ENCODE measurements at regions not wholly inside any gene's neighbourhood (a gene's known extent, or its start where the extent isn't known, plus 50 kb on each side); places are given as distances from the start of the nearest gene placed in this dataset.

DNA sequence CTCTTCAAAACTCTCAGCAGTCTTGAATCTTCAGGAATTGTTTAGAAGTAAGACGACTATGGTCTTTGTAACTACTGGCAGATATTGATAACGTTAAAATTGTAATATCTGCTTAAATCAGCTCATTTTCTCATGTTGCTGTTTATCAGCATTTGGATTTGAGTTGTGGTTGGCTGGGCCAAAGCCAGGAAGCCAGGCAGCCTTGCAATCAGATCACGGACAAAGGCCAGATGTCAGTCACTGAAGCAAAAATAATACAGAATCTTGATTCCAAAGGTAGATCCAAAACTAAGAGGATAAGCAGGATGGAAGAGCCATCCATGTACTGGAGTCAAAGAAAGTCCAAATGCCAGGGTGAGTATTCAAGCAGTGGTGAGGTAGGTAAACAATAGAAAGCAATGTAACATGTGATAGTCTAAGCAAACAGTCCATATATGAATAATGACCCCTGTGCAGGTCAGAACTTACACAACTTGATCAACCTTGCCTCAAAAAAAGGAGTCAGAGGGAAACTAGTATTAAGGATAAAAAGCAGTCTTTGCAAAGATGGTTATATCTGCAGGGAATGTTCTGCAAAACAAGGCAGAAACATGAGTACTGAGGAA lies 95.8 kb upstream of the RAP1B start:
- no peak overlapping the region for H3K4me3 ChIP-seq
- no peak overlapping the region for H3K27ac ChIP-seq
- no peaks in the 10 kb centered on the region for H3K4me1 ChIP-seq (replicated peaks in 1 of 2)
- ATAC-seq (replicated peaks in 6 of 8) = no peak
- WGBS, 10 experiments = 76 to 100% (median 83%) methylated on average over 1 to 3 of the region's 3 CpGs; no CpG with 5 or more reads in 3 of the 10 experiments
- in situ Hi-C loops (cut with MboI; ENCODE audit: low pct_unique_long_range_greater_than_20kb in 2 of 9, low sequenced_read_pairs in 9 of 9, unreplicated experiment in 9 of 9) = no loop called here

DNA sequence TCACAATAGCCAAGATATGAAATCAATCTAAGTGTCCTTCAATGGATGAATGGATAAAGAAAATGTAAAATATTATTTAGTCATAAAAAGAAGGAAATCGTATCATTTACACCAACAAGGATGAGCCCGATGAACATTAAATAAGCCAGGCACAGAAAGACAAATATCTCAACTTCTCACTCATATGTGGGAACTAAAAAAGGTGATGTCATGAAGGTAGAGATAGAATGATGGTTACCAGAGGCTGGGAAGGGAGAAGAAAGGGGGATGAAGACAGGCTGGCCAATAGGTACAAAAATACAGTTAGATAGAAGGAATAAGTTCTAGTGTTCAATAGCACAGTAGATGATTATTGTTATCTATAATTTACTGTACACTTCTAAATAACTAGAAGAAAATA lies 94.9 kb upstream of the RAP1B start:
- H3K4me1 ChIP-seq (replicated peaks in 1 of 2) = no peaks in the 10 kb centered on the region
- H3K27ac ChIP-seq = no peak overlapping the region
- in situ Hi-C loops (cut with MboI; ENCODE audit: low pct_unique_long_range_greater_than_20kb in 2 of 9, low sequenced_read_pairs in 9 of 9, unreplicated experiment in 9 of 9) = no loop called here
- no peak overlapping the region for H3K4me3 ChIP-seq
- WGBS, 10 experiments = 70 to 100% (median 92%) methylated on average over 2 of the region's 2 CpGs
- ATAC-seq (replicated peaks in 6 of 8) = no peak

DNA sequence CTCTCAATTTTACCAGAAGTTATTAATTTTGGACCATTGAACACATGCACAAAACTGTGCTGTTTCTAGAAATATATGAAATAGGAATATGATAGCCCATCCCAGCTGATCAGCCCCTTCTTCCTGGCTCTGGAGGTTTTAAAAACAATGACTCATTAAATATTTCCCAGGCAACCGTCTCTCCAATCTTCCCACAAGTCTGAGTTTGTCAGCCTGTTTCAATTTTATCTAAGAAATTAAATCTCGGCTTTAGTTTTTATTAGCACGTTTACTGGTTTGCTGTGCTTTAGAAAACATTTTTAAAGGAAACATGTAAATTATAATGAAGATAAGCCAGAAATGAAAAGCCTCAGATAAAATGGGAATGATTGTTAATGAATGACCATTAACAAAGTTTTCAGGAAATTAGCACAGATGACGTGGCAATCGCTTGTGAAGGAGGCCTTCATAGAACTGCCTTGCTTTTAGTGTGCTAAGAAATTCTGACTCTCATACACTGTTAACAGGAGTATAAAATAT lies 89.3 kb upstream of the RAP1B start:
- in situ Hi-C loops (cut with MboI; ENCODE audit: low pct_unique_long_range_greater_than_20kb in 2 of 9, low sequenced_read_pairs in 9 of 9, unreplicated experiment in 9 of 9) = no loop called here
- peak in 4 of 8 experiments; percentile 37 to 96 (median 68) for ATAC-seq (replicated peaks in 6 of 8)
- Histone ChIP-seq H3K27ac (no peak overlapping the region), H3K4me3 (no peak overlapping the region), H3K4me1 (replicated peaks in 1 of 2) (no peaks in the 10 kb centered on the region)
- WGBS, 10 experiments = 0 to 90% (median 74%) methylated on average over 4 to 5 of the region's 5 CpGs; no CpG with 5 or more reads in 1 of the 10 experiments

DNA sequence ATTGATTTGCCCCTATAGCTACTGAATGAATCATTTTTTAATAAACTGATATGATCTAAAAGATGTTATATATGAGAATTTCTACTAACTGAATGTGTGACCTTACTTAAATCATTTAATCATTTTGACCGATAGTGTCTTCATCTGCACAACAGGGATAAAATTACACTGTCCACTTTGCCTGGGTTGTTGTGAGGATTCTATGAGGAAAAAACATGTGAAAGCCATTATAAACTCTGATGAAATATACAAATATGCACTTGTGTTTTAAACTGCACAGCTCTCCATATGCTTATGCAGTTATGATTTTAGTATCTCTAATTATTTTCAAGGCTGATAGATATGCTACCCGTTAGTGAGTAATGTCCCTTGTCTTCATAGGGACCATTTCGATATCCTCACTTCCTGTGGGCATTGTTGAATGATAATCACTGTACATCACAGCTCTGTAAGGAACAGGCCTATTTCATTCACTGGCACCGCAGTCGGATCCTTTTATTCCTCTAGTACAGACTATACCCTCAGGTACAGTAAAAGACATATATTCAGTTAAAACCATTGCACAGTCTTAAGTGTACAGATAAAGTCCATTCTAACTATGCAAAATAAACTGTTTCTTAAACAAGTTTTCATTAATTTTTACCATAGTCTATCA lies 88.7 kb upstream of the RAP1B start:
- Histone ChIP-seq H3K27ac (no peak overlapping the region), H3K4me1 (replicated peaks in 1 of 2) (no peaks in the 10 kb centered on the region), H3K4me3 (no peak overlapping the region)
- in situ Hi-C loops (cut with MboI; ENCODE audit: low pct_unique_long_range_greater_than_20kb in 2 of 9, low sequenced_read_pairs in 9 of 9, unreplicated experiment in 9 of 9) = no loop called here
- ATAC-seq (replicated peaks in 6 of 8) = peak in 4 of 8 experiments; percentile 9 to 34 (median 28)
- 27 to 94% (median 76%) methylated on average over 2 to 5 of the region's 5 CpGs; no CpG with 5 or more reads in 3 of the 10 experiments for WGBS, 10 experiments

DNA sequence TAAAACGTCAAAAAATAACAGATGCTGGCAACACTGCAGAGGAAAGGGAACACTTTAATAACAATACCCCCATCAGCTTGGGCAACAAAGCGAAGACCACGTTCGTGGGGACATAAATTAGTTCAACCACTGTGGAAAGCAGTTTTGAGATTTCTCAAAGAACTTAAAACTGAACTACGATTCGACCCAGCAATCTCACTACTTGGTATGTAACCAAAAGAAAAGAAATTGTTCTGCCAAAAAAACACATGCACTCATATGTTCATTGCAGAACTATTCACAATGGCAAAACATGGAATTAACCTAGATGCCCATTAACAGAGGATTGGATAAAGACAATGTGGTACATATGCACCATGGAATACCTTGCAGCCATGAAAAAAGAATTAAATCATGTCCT lies 81.2 kb upstream of the RAP1B start:
- Histone ChIP-seq H3K27ac (no peak overlapping the region), H3K4me1 (replicated peaks in 1 of 2) (no peaks in the 10 kb centered on the region), H3K4me3 (no peak overlapping the region)
- in situ Hi-C loops (cut with MboI; ENCODE audit: low pct_unique_long_range_greater_than_20kb in 2 of 9, low sequenced_read_pairs in 9 of 9, unreplicated experiment in 9 of 9) = no loop called here
- 0 to 100% (median 82%) methylated on average over 1 to 6 of the region's 6 CpGs for WGBS, 10 experiments
- ATAC-seq (replicated peaks in 6 of 8) = no peak

DNA sequence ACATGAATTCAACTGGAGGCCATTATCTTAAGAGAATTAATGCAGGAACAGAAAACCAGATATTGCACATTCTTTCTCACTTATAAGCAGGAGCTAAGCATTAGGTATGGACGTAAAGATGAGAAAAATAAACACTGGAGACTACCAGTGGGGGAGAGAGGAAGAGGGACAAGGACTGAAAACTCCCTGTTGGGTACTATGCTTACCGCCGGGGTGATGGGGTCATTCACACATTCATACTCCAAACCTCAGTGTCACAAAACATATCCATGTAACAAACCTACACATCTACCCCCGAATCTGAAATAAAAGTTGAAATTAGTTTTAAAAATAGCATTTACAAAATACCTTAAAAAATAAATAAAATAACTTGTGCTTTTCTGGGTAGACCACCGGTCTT lies 80.8 kb upstream of the RAP1B start:
- ATAC-seq (replicated peaks in 6 of 8) = no peak
- 72 to 100% (median 86%) methylated on average over 1 to 5 of the region's 5 CpGs for WGBS, 10 experiments

DNA sequence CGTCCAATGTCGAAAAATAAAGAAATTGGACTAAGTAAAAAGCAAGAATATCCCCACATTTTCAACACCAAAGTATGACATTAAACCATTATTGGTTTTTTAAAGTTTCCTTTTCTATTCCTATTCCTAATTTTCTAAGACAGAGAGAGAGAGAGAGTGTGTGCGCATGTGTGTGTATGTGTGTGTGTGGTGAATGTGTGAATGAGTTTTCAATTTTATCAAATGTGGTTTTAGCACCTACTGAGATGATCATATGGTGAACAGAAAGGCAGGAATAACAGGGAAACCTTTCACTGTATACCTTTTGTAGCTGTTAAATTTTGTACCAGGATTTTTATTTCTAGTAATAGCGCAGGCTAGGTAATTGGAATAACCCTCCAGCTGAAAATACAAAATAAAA lies 80.4 kb upstream of the RAP1B start:
- no peak for ATAC-seq (replicated peaks in 6 of 8)
- Histone ChIP-seq H3K27ac (no peak overlapping the region), H3K4me1 (replicated peaks in 1 of 2) (no peaks in the 10 kb centered on the region), H3K4me3 (no peak overlapping the region)
- in situ Hi-C loops (cut with MboI; ENCODE audit: low pct_unique_long_range_greater_than_20kb in 2 of 9, low sequenced_read_pairs in 9 of 9, unreplicated experiment in 9 of 9) = no loop called here
- WGBS, 10 experiments = 80 to 100% (median 94%) methylated on average over 1 to 4 of the region's 4 CpGs

More for the DNA sequence above, 80.8 kb upstream of the RAP1B start:
- H3K4me1 ChIP-seq (replicated peaks in 1 of 2) = no peaks in the 10 kb centered on the region
- H3K27ac ChIP-seq = no peak overlapping the region
- in situ Hi-C loops (cut with MboI; ENCODE audit: low pct_unique_long_range_greater_than_20kb in 2 of 9, low sequenced_read_pairs in 9 of 9, unreplicated experiment in 9 of 9) = no loop called here
- H3K4me3 ChIP-seq = no peak overlapping the region

DNA sequence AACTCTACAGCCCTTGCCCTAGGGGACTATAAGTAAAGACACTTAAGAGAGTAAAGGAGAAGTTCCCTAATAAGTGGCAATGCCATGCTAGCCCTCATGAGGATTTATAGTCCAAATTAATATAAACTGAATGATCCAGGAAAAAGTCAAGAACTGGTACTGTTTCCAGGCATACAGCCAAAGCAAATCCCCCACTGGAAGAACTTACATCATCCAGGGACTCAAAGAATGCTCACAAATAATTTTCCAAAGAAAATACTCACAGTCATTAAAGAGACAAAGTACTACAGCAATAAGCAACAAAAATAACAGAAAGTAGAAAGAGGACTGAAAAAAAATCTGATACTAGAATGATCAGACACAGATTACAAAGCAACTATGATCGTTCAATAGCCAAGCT lies 79.7 kb upstream of the RAP1B start:
- no peak overlapping the region for H3K4me3 ChIP-seq
- H3K27ac ChIP-seq = no peak overlapping the region
- ATAC-seq (replicated peaks in 6 of 8) = peak in 1 of 8 experiments; percentile 19
- in situ Hi-C loops (cut with MboI; ENCODE audit: low pct_unique_long_range_greater_than_20kb in 2 of 9, low sequenced_read_pairs in 9 of 9, unreplicated experiment in 9 of 9) = no loop called here
- H3K4me1 ChIP-seq (replicated peaks in 1 of 2) = no peaks in the 10 kb centered on the region
- 0 to 100% (median 71%) methylated on average over 1 of the region's 1 CpG; no CpG with 5 or more reads in 3 of the 10 experiments for WGBS, 10 experiments

DNA sequence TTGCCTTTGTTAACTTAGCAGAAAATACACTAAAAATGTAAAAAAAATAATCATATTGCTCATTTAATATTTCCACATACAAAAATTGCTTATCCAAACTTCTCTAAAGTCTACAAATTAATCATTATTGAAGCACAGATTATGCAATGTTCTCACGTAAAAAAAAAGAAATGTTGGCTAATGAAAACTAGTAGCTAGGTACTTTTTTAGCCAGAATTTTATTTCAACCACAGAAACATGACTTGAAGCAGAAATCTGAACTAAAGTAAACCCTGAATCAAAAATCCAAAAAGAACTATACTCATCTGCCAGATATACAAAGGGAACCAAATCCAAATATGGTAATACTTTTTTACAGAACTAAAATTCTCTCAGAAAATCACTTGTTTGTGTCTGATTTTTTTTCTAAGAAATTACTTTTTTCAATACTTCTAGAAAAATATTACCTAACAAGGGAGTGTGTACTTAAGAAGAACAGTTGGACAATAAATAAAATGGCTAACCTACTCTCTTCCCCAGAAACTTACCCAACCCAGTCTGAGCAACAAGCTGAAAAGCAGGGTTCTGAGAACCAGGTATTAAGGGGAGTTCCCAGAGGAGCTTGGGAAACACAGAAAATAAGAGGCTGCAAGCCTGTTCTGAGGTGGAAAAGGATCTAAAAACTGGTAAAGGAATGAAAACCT lies 78.4 kb upstream of the RAP1B start:
- no peak overlapping the region for H3K27ac ChIP-seq
- in situ Hi-C loops (cut with MboI; ENCODE audit: low pct_unique_long_range_greater_than_20kb in 2 of 9, low sequenced_read_pairs in 9 of 9, unreplicated experiment in 9 of 9) = no loop called here
- H3K4me3 ChIP-seq = no peak overlapping the region
- ATAC-seq (replicated peaks in 6 of 8) = no peak
- WGBS, 10 experiments = 13 to 100% (median 89%) methylated on average over 1 of the region's 1 CpG; no CpG with 5 or more reads in 1 of the 10 experiments
- H3K4me1 ChIP-seq (replicated peaks in 1 of 2) = no peaks in the 10 kb centered on the region

DNA sequence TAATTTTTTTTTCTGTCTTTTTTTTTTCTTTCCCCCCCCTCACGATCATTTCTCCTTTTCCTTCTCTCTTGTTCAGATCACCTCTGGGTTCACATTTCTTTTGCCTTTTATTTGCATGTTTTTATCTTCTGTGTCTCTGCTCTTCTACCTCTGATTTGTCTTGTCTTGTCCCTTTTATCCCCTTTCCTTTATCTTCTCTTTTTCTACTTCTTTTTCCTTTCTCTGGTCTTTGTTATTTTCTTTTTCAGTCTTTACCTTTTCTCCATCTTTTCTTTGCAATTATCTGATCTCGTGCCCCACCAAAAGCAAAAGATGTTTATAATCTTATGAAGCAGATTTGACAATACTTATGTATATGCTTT lies 77.8 kb upstream of the RAP1B start:
- no peak for ATAC-seq (replicated peaks in 6 of 8)
- H3K4me3 ChIP-seq = no peak overlapping the region
- in situ Hi-C loops (cut with MboI; ENCODE audit: low pct_unique_long_range_greater_than_20kb in 2 of 9, low sequenced_read_pairs in 9 of 9, unreplicated experiment in 9 of 9) = no loop called here
- no peaks in the 10 kb centered on the region for H3K4me1 ChIP-seq (replicated peaks in 1 of 2)
- WGBS, 10 experiments = 43 to 94% (median 86%) methylated on average over 1 to 2 of the region's 2 CpGs
- no peak overlapping the region for H3K27ac ChIP-seq

DNA sequence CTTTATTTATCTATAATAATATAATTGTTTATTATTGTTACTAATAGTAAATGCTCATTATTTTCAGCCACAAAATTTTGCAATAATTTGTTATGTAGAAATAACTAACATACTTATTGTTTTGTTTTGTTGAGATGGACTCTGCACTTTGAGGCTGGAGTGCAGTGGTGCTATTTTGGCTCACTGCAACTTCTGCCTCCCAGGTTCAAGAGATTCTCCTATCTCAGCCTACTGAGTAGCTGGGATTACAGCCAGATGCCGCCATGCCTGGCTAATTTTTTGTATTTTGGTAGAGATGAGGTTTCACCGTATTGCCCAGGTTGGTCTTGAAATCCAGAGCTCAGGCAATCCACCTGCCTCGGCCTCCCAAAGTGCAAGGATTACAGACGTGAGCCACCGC lies 76.6 kb upstream of the RAP1B start:
- Histone ChIP-seq H3K4me1 (replicated peaks in 1 of 2) (peaks cover 3 to 8% of the 10 kb centered on the region in 2 donors), H3K4me3 (no peak overlapping the region), H3K27ac (no peak overlapping the region)
- in situ Hi-C loops (cut with MboI; ENCODE audit: low pct_unique_long_range_greater_than_20kb in 2 of 9, low sequenced_read_pairs in 9 of 9, unreplicated experiment in 9 of 9) = no loop called here
- 83 to 100% (median 93%) methylated on average over 2 to 5 of the region's 5 CpGs; no CpG with 5 or more reads in 3 of the 10 experiments for WGBS, 10 experiments
- no peak for ATAC-seq (replicated peaks in 6 of 8)

DNA sequence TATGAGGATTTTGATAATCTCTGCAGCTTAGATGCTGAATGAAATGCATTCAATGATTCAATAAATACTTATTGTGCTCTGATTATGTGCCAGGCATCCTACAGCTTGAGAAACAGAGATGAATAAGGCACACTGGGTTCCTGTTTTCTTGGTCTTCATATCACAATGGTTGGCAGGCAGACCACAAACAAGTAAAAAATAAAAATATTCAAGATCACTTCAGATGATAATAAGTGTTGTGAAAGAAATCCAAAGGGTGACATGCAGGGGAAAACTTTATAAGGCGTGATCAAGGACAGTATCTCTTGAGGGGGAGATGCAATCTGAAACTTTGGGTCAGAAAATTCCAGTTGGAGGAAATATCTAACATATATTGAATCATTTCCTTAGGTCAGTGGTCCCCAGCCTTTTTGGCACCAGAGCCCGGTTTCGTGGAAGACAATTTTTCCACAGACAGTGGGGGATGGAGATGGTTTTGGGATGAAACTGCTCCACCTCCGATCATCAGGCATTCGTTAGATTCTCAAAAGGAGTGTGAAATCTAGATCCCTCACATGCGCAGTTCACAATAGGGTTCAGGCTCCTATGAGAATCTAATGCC lies 73.7 kb upstream of the RAP1B start:
- Histone ChIP-seq H3K4me3 (no peak overlapping the region), H3K4me1 (replicated peaks in 1 of 2) (peaks cover 3 to 8% of the 10 kb centered on the region in 2 donors), H3K27ac (no peak overlapping the region)
- in situ Hi-C loops (cut with MboI; ENCODE audit: low pct_unique_long_range_greater_than_20kb in 2 of 9, low sequenced_read_pairs in 9 of 9, unreplicated experiment in 9 of 9) = no loop called here
- no peak for ATAC-seq (replicated peaks in 6 of 8)
- WGBS, 10 experiments = 83 to 100% (median 91%) methylated on average over 1 to 4 of the region's 6 CpGs; no CpG with 5 or more reads in 2 of the 10 experiments

DNA sequence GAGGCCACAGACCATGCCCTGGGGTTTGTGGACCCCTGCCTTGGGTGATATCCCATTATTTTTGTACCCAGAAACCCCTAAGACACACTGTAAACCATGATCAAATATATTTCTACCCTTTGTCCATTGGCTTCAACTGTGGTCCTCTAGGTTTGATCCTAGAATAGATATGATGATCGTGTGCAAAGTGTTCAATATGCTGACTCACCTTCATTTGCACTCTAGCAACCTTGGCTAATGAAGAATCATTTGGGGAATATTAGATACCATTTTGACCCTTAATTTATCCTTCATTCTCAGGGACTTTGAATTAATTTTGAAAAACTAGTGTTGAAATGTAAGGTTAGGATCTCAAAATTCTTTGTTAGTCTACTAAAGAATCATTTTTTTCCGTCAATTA lies 73.1 kb upstream of the RAP1B start:
- H3K4me3 ChIP-seq = no peak overlapping the region
- in situ Hi-C loops (cut with MboI; ENCODE audit: low pct_unique_long_range_greater_than_20kb in 2 of 9, low sequenced_read_pairs in 9 of 9, unreplicated experiment in 9 of 9) = no loop called here
- ATAC-seq (replicated peaks in 6 of 8) = no peak
- H3K27ac ChIP-seq = no peak overlapping the region
- WGBS, 10 experiments = 53 to 100% (median 91%) methylated on average over 1 to 2 of the region's 2 CpGs
- H3K4me1 ChIP-seq (replicated peaks in 1 of 2) = peaks cover 3 to 8% of the 10 kb centered on the region in 2 donors
